Astrocyte (in vitro differentiated cells and primary cell): ENCODE measurements at regions not wholly inside any gene's neighbourhood (a gene's known extent, or its start where the extent isn't known, plus 50 kb on each side); places are given as distances from the start of the nearest gene placed in this dataset.

Experiments
- EZH2 ChIP-seq: IDR thresholded peaks from 2 replicates; pipeline ENCODE4 v1.6.1; 2012; ENCODE audit warnings: mild to moderate bottlenecking, low read length, inconsistent platforms; ENCODE audit not compliant: insufficient read depth
- TF ChIP-seq, protein P1 (sequence below): IDR thresholded peaks from 2 replicates; pipeline ENCODE4 v1.5.1; 2011; ENCODE audit warnings: low read depth, mild to moderate bottlenecking, inconsistent platforms, low read length, moderate library complexity; ENCODE audit not compliant: insufficient read depth

DNA sequence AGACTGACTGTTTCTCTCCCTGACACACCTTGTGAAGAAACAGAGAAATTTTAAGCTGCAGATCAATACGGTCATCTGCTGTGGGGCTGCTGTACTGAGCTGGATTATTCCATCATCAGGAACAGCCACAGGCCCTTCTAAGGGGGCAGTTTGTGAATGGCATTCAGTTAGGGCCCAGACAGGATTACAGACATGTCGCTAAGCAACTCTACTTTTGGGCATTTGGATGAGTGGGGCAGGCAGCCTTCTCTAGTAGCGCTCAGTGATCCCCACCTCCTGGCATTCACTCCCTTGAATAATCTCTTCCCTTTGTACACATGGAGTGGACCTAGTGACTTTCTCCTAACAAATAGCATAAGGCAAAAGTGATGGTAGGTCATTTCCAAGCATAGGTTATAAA is 144.4 kb upstream of the RARB start:
- TF ChIP-seq, protein P1, sequence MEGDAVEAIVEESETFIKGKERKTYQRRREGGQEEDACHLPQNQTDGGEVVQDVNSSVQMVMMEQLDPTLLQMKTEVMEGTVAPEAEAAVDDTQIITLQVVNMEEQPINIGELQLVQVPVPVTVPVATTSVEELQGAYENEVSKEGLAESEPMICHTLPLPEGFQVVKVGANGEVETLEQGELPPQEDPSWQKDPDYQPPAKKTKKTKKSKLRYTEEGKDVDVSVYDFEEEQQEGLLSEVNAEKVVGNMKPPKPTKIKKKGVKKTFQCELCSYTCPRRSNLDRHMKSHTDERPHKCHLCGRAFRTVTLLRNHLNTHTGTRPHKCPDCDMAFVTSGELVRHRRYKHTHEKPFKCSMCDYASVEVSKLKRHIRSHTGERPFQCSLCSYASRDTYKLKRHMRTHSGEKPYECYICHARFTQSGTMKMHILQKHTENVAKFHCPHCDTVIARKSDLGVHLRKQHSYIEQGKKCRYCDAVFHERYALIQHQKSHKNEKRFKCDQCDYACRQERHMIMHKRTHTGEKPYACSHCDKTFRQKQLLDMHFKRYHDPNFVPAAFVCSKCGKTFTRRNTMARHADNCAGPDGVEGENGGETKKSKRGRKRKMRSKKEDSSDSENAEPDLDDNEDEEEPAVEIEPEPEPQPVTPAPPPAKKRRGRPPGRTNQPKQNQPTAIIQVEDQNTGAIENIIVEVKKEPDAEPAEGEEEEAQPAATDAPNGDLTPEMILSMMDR, result no peak
- TF ChIP-seq EZH2, result no peak
